ENCODE measurements at regions not wholly inside any gene's neighbourhood (a gene's known extent, or its start where the extent isn't known, plus 50 kb on each side); places are given as distances from the start of the nearest gene placed in this dataset.

DNA sequence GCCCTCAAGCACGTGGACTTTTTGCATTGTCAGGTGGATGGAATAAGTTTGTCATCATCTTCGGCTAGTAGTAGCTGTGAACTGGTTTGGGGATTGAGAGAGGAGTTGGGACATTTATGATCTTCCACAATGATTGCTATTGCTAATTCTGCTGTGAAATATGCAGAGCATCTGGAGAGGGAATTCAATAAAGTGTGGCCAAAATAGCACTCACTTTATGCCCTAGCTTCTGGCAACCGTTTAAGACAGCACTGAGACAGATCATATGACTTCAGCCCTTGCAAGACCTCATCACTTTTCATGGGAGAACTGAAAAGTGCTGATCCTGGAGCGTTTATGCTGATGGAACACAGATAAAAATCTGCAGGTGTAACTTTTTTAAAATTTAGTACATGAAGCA lies 360.8 kb downstream of the GPATCH2 start:
- Mint-ChIP-seq H3K36me3 (ENCODE audit: unreplicated experiment) (no peaks in the 10 kb centered on the region), H3K27ac (ENCODE audit: unreplicated experiment) (no peak overlapping the region), H3K4me3 (ENCODE audit: unreplicated experiment) (no peak overlapping the region), H3K27me3 (ENCODE audit: unreplicated experiment) (peaks cover 6% of the 10 kb centered on the region), H3K4me1 (ENCODE audit: unreplicated experiment) (peaks cover 8% of the 10 kb centered on the region), H3K9me3 (ENCODE audit: unreplicated experiment) (no peaks in the 10 kb centered on the region)
- TF ChIP-seq CTCF (IDR thresholded peaks at IDR 0.05): no peak
- no peak for DNase-seq (ENCODE audit: extremely low spot score, unreplicated experiment)

GRCh38 chr1:217268058-217268457 lies 362.8 kb downstream of the GPATCH2 start:
- H3K9me3 Mint-ChIP-seq (ENCODE audit: unreplicated experiment): no peaks in the 10 kb centered on the region
- no peak overlapping the region for H3K27ac Mint-ChIP-seq (ENCODE audit: unreplicated experiment)
- H3K4me3 Mint-ChIP-seq (ENCODE audit: unreplicated experiment): no peak overlapping the region
- DNase-seq (ENCODE audit: extremely low spot score, unreplicated experiment): no peak
- TF ChIP-seq CTCF (IDR thresholded peaks at IDR 0.05): no peak
- peaks cover 3% of the 10 kb centered on the region for H3K4me1 Mint-ChIP-seq (ENCODE audit: unreplicated experiment)
- peaks cover 8% of the 10 kb centered on the region for H3K27me3 Mint-ChIP-seq (ENCODE audit: unreplicated experiment)
- H3K36me3 Mint-ChIP-seq (ENCODE audit: unreplicated experiment): no peaks in the 10 kb centered on the region

GRCh38 chr1:217261636-217262035 lies 369.3 kb downstream of the GPATCH2 start:
- Mint-ChIP-seq H3K9me3 (ENCODE audit: unreplicated experiment) (no peaks in the 10 kb centered on the region), H3K27ac (ENCODE audit: unreplicated experiment) (no peak overlapping the region), H3K4me3 (ENCODE audit: unreplicated experiment) (no peak overlapping the region), H3K27me3 (ENCODE audit: unreplicated experiment) (peaks cover 3% of the 10 kb centered on the region), H3K36me3 (ENCODE audit: unreplicated experiment) (no peaks in the 10 kb centered on the region), H3K4me1 (ENCODE audit: unreplicated experiment) (no peaks in the 10 kb centered on the region)
- DNase-seq (ENCODE audit: extremely low spot score, unreplicated experiment): no peak
- TF ChIP-seq CTCF (IDR thresholded peaks at IDR 0.05): no peak

DNA sequence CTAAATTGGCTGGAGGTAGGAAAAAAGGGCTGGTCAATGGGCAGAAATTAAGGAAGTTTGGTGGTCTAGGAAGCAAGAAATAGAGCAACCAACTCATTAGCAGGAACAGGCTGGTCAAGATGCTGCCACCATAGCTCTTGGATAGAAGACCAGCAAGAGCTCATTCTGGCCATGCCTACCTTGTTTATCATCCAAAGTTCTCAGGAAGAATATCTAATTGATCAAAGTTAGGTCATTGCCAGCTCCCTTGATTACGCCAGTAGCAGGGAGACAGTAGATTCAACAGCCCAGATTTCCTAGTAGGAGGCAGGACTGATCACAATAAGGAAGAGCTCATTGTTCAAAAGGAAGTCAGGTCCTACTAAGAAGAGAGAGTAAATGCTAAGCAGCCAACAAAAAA lies 370.2 kb downstream of the GPATCH2 start:
- no peaks in the 10 kb centered on the region for H3K9me3 Mint-ChIP-seq (ENCODE audit: unreplicated experiment)
- no peak overlapping the region for H3K27ac Mint-ChIP-seq (ENCODE audit: unreplicated experiment)
- DNase-seq (ENCODE audit: extremely low spot score, unreplicated experiment): no peak
- H3K36me3 Mint-ChIP-seq (ENCODE audit: unreplicated experiment): no peaks in the 10 kb centered on the region
- no peak overlapping the region for H3K4me3 Mint-ChIP-seq (ENCODE audit: unreplicated experiment)
- TF ChIP-seq CTCF (IDR thresholded peaks at IDR 0.05): no peak
- peaks cover 3% of the 10 kb centered on the region for H3K27me3 Mint-ChIP-seq (ENCODE audit: unreplicated experiment)
- H3K4me1 Mint-ChIP-seq (ENCODE audit: unreplicated experiment): no peaks in the 10 kb centered on the region

- H3K36me3 Mint-ChIP-seq (ENCODE audit: unreplicated experiment): no peaks in the 10 kb centered on the region
- H3K9me3 Mint-ChIP-seq (ENCODE audit: unreplicated experiment): no peaks in the 10 kb centered on the region
- no peak overlapping the region for H3K27ac Mint-ChIP-seq (ENCODE audit: unreplicated experiment)
These were observed 376.9 kb downstream of the GPATCH2 start for GRCh38 chr1:217253985-217254384.

More at GRCh38 chr1:217253985-217254384, 376.9 kb downstream of the GPATCH2 start:
- no peak for DNase-seq (ENCODE audit: extremely low spot score, unreplicated experiment)
- no peaks in the 10 kb centered on the region for H3K4me1 Mint-ChIP-seq (ENCODE audit: unreplicated experiment)
- no peak overlapping the region for H3K4me3 Mint-ChIP-seq (ENCODE audit: unreplicated experiment)
- no peaks in the 10 kb centered on the region for H3K27me3 Mint-ChIP-seq (ENCODE audit: unreplicated experiment)
- TF ChIP-seq CTCF (IDR thresholded peaks at IDR 0.05): no peak

Measured in osteocyte (in vitro differentiated cells).